GM19468 (cell line): ENCODE measurements at regions not wholly inside any gene's neighbourhood (a gene's known extent, or its start where the extent isn't known, plus 50 kb on each side); places are given as distances from the start of the nearest gene placed in this dataset.
"Not testable (repeated sequence)": the region's sequence is repeated elsewhere in the genome, so short reads cannot be mapped to it uniquely, and the experiment has no call there.

Experiments
- ATAC-seq: cut with Tn5 transposase; IDR thresholded peaks from one replicate; pipeline ENCODE4 v1.9.1; 2021; ENCODE audit warnings: mild to moderate bottlenecking, moderate library complexity, moderate number of reproducible peaks; ENCODE audit not compliant: unreplicated experiment; ENCODE audit errors: extremely low read depth

DNA sequence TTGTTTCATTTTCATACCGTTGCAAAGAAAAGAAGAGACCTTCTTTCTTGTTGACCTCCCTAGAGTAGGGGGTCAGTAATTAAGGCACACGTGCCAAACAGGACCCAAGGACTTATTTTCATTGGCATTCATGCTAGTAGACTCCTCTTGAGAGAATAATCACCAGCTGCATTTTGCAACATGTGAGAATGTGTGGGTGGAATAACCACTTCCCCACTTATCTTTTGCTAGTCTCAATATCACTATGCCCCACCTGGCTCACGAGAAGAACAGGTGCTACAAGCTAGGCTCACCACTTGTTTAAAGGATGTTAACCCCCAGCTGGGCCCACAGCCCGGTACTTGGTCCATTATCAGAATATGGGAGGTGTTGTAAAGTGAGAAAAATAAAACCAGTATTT lies 460.7 kb upstream of the MEF2C start:
- peak; percentile 92 for ATAC-seq

GRCh38 chr5:89342106-89342876 lies 459.3 kb upstream of the MEF2C start:
- ATAC-seq: no peak

DNA sequence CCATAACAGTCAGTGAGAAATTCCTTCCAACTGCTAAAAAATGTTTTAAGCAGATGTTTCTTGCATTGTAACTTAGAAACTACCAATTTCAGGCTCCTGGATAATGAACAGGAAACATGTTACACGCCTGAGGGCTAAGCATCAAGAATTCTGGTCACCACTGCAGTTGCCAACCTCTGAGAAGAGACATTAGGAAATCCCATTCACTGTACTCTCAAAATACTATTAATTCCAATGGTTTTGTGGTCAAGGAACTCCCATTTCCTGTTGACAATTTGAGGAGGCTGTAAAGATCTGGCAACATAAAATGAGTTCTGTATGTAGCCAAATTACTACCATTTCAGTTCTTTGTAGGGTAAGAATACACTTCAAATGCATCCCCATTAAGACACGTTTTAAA lies 456.0 kb upstream of the MEF2C start:
- no peak for ATAC-seq

DNA sequence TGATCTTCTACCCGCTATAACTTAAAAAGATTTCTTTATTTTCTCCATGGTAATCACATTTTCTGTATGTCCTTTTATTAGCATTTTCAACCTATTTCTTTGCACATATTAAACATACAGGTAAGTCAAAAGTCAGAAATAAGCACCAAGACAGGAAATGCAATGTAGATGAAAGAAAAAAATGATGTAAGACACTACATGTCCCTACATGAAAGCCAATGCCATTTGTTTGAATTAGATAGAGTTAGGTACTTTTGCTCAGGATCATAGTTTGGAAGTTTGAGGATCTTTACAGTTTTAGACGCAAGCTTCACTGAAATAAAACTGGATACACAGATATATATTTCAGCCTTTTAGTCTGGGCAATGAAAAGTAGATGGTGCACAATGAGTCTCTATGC lies 453.1 kb upstream of the MEF2C start:
- no peak for ATAC-seq

DNA sequence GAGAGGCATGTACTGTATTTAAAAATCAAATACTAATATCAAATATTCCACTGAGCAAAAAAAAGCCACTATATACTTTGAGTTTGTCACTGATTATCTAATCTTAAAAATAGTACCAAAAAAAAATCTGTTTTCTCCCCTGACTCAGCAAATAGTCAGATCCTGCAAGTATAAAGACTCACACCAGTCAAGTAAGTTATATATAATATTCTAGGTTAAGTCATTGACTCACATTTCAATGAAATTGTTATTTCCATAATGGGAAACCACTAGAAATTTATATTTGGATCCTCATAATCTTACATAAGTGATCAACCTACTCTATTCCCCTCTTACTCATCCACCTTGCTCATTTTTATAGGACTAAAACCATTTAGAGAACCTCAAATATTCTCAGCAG lies 447.2 kb upstream of the MEF2C start:
- ATAC-seq: no peak

GRCh38 chr5:89327608-89328007 lies 444.6 kb upstream of the MEF2C start:
- ATAC-seq: no peak

DNA sequence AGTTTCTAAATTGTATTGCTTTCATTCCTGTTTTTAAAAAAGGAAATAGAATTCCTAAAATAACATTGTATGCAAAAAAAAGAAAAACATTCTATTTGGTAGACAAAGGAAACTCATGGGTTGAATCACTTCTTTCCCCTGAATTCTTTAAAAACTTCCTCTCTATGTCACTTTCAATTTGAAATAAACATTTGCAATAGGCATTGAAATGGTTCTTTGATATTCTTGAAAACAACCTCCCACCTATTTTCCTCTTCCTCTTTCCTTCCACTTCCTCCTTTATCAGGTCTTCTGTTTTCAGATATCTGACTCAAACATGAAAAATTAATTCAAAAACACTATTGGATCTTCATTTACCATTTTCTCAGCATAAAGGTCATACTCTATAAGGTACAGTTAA lies 442.0 kb upstream of the MEF2C start:
- no peak for ATAC-seq

- no peak for ATAC-seq
Observed at GRCh38 chr5:89320421-89321277, 437.7 kb upstream of the MEF2C start.

DNA sequence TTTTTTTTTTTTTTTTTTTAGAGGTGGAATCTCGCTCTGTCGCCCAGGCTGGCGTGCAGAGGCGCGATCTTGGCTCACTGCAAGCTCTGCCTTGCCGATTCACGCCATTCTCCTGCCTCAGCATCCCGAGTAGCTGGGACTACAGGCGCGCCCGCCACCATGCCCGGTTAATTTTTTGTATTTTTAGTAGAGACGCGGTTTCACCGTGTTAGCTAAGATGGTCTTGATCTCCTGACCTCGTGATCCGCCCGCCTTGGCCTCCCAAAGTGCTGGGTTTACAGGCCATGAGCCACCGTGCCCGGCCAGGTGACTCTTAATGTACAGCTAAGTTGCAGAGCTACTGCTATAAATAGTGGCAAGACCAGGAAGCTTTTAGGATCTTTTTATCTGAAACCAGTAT lies 434.9 kb upstream of the MEF2C start:
- not testable (repeated sequence) for ATAC-seq

GRCh38 chr5:89315286-89316100 lies 432.5 kb upstream of the MEF2C start:
- no peak for ATAC-seq

DNA sequence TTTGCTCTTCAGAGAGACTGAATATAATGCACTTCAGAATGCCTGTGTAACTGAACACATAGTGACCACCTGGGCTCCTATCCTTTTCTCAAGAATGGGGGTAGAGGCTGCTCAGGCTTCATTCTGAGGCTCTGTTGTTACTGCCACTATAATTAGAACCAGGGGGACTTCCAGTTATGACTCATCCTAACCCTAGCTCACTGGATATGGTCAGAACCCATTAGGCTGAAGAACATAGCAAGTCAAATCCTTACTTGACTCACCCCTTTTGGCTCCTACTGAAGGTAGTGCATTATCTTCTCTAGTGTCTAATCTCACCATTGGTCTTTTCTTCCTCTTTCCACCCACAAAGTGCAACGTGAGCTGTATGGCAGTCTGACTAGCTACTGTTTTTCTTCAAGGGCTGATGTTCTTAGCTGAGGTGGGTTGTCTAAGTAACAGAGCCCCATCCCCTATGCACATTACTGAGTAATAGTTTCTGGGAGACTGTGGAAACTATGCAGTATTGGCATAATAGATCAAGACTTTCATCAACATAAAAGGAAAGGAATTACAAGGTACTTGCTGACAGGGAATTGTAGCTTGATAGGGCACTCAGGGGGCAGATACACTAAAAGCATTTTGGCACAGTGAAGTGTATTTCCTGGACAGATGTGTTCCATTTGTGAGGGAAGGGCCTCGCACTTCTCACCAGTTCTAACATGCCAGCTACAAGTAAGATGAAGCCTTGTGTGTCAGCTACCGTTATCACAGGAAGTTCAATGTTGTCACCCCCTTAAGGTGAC lies 431.0 kb upstream of the MEF2C start:
- ATAC-seq: peak; percentile 97

GRCh38 chr5:89313044-89313443 lies 430.1 kb upstream of the MEF2C start:
- ATAC-seq: no peak

- ATAC-seq: no peak
Observed at GRCh38 chr5:89309268-89309667, 426.3 kb upstream of the MEF2C start.

DNA sequence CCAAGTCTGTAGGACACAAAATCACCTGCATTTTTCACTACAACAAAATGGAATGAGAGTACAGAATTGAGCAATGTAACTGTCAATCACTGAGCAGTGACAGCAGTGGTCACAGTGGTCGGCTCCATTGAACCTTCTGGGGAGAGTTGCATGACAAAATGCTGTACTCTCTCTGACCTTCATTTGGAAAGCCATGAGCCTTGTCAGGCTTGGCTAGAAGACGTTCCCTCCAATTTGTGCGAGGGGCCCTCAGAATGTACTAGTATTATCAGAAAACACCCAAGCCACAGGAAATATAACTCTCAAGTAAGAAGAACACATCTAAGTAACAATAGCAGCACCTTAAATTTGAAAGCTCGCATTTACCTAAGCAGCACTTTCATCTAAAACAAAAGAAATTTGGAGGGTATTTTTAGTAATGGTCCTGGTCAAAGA lies 425.6 kb upstream of the MEF2C start:
- ATAC-seq: peak; percentile 72

DNA sequence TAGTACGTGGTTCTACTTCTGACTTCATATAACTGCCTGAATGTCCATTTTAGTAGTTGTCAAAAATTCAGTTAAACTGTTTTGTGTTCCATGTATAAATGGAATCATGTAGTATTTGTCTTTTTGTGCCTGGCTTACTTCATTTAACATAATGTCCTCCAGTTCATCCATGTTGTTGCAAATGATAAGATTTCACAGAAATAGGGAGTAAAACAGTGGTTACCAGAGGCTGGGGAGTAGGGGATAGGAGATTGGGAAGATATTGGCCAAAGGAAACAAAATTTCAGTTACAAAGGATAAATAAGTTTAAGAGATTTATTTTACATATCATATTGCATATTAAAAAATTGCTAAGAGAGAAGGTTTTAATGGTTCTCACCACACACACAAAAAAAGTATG lies 425.0 kb upstream of the MEF2C start:
- no peak for ATAC-seq

DNA sequence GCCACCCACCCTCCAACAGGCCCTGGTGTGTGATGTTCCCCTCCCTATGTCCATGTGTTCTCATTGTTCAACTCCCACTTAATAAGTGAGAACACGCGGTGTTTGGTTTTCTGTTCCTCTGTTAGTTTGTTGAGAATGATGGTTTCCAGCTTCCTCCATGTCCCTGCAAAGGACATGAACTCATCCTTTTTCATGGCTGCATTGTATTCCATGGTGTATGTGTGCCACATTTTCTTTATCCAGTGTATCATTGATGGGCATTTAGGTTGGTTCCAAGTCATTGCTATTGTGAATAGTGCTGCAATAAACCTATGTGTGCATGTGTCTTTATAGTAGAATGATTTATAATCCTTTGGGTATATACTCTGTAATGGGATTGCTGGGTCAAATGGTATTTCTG lies 424.2 kb upstream of the MEF2C start:
- ATAC-seq: not testable (repeated sequence)

- ATAC-seq: no peak
Observed at GRCh38 chr5:89303033-89303480, 420.1 kb upstream of the MEF2C start.

GRCh38 chr5:89302102-89302891 lies 419.3 kb upstream of the MEF2C start:
- ATAC-seq: no peak
